Smooth muscle cell (in vitro differentiated cells): ENCODE measurements at regions not wholly inside any gene's neighbourhood (a gene's known extent, or its start where the extent isn't known, plus 50 kb on each side); places are given as distances from the start of the nearest gene placed in this dataset.
"Not testable (repeated sequence)": the region's sequence is repeated elsewhere in the genome, so short reads cannot be mapped to it uniquely, and the experiment has no call there.

Source experiments
- DNase-seq: peaks from one replicate; lab custom pipeline; 2025; ENCODE audit not compliant: unreplicated experiment; lab: John Stamatoyannopoulos, UW
- H2AFZ ChIP-seq: fragments of 200-600 bp; sonication (generic); 2 replicates; pipeline ENCODE4 v1.6.0; 2016; ENCODE audit warnings: antibody characterized with exemption, low read depth, mild to moderate bottlenecking
- H3F3A ChIP-seq: fragments of 200-600 bp; sonication (generic); 2 replicates; pipeline ENCODE4 v1.6.0; 2017; ENCODE audit warnings: antibody characterized with exemption, low read depth
- H3K27ac ChIP-seq: fragments of 200-600 bp; sonication (generic); 2 replicates; pipeline ENCODE4 v1.5.1; 2016; ENCODE audit warnings: low read depth, mild to moderate bottlenecking
- H3K27me3 ChIP-seq: fragments of 200-600 bp; sonication (generic); 2 replicates; pipeline ENCODE4 v1.6.1; 2016; ENCODE audit warnings: low read depth, mild to moderate bottlenecking
- H3K36me3 ChIP-seq: fragments of 200-600 bp; sonication (generic); 2 replicates; pipeline ENCODE4 v1.5.1; 2016; ENCODE audit warnings: low read depth
- H3K4me1 ChIP-seq: fragments of 200-600 bp; sonication (generic); 2 replicates; pipeline ENCODE4 v1.5.1; 2016; ENCODE audit warnings: low read depth
- H3K4me2 ChIP-seq: fragments of 200-600 bp; sonication (generic); 2 replicates; pipeline ENCODE4 v1.6.0; 2016; ENCODE audit warnings: mild to moderate bottlenecking
- H3K4me3 ChIP-seq: fragments of 200-600 bp; sonication (generic); 2 replicates; pipeline ENCODE4 v1.5.1; 2016; ENCODE audit warnings: mild to moderate bottlenecking
- H3K79me2 ChIP-seq: fragments of 200-600 bp; sonication (generic); 2 replicates; pipeline ENCODE4 v1.6.0; 2016; ENCODE audit warnings: low read depth, mild to moderate bottlenecking
- H3K9ac ChIP-seq: fragments of 200-600 bp; sonication (generic); 2 replicates; pipeline ENCODE4 v1.6.0; 2016; ENCODE audit warnings: low read depth
- H3K9me3 ChIP-seq: fragments of 200-600 bp; sonication (generic); replicated peaks from 2 replicates; pipeline ENCODE4 v1.5.1; 2016; ENCODE audit warnings: low read depth
- H4K20me1 ChIP-seq: fragments of 200-600 bp; sonication (generic); 2 replicates; pipeline ENCODE4 v1.6.0; 2016; ENCODE audit warnings: low read depth
- WGBS: methylation state at CpG from one replicate; pipeline ENCODE4 v1.1.7; 2016; ENCODE audit warnings: low lambda C conversion rate; 5-methylcytosine and 5-hydroxymethylcytosine counted together
- TF ChIP-seq, protein P1 (sequence below): fragments of 200-600 bp; sonication (generic); IDR thresholded peaks from 2 replicates; pipeline ENCODE4 v1.5.1; 2017; ENCODE audit warnings: borderline replicate concordance, mild to moderate bottlenecking, antibody characterized with exemption; ENCODE audit not compliant: insufficient read depth, poor library complexity, severe bottlenecking

DNA sequence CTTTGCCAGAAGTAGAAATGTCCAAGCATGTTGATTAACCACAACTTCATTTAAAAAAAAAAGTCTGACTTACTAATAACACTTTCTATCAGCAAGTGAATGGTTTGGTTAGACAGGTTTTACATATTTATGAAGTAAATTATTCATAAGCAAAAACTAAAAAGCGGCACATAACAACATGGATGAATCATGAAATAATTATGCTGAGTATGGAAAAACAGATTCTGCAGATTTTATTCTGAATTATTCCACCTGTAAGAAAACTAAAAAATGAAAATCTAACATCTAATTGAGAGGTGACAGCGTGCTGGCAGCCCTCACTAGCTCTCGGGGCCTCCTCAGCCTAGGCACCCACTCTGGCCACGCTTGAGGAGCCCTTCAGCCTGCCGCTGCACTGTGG, 173.5 kb downstream of the ADAM29 start:
- no peak overlapping the region for H2AFZ ChIP-seq
- no peaks in the 10 kb centered on the region for H3K27me3 ChIP-seq
- TF ChIP-seq, protein P1, sequence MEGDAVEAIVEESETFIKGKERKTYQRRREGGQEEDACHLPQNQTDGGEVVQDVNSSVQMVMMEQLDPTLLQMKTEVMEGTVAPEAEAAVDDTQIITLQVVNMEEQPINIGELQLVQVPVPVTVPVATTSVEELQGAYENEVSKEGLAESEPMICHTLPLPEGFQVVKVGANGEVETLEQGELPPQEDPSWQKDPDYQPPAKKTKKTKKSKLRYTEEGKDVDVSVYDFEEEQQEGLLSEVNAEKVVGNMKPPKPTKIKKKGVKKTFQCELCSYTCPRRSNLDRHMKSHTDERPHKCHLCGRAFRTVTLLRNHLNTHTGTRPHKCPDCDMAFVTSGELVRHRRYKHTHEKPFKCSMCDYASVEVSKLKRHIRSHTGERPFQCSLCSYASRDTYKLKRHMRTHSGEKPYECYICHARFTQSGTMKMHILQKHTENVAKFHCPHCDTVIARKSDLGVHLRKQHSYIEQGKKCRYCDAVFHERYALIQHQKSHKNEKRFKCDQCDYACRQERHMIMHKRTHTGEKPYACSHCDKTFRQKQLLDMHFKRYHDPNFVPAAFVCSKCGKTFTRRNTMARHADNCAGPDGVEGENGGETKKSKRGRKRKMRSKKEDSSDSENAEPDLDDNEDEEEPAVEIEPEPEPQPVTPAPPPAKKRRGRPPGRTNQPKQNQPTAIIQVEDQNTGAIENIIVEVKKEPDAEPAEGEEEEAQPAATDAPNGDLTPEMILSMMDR: no peak
- H4K20me1 ChIP-seq: no peaks in the 10 kb centered on the region
- no peaks in the 10 kb centered on the region for H3K4me1 ChIP-seq
- no peak overlapping the region for H3K4me2 ChIP-seq
- no peaks in the 10 kb centered on the region for H3K9me3 ChIP-seq
- H3K9ac ChIP-seq: no peak overlapping the region
- 84% methylated on average over 5 of the region's 5 CpGs for WGBS
- DNase-seq: no peak
- H3K27ac ChIP-seq: no peak overlapping the region
- H3F3A ChIP-seq: no peaks in the 10 kb centered on the region
- no peak overlapping the region for H3K4me3 ChIP-seq
- H3K36me3 ChIP-seq: no peaks in the 10 kb centered on the region
- H3K79me2 ChIP-seq: no peaks in the 10 kb centered on the region

DNA sequence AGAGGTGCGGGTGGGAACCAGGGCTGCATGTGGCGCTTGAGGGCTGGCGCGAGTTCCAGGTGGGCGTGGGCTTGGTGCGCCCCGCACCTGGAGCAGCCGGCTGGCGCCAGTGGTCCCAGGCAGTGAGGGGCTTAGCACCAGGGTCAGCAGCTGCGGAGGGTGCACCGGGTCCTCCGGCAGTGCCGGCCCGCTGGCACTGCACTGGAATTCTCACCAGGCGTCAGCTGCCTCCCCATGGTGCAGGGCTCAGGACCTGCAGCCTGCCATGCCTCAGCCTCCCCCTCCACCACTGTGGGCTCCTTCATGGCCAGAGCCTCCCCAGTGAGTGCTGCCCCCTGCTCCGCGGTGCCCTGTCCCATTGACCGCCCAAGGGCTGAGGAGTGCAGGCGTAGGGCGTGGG, 174.0 kb downstream of the ADAM29 start:
- H3F3A ChIP-seq: no peaks in the 10 kb centered on the region
- no peaks in the 10 kb centered on the region for H3K9me3 ChIP-seq
- no peaks in the 10 kb centered on the region for H3K27me3 ChIP-seq
- DNase-seq: no peak
- WGBS: 96% methylated on average over 19 of the region's 20 CpGs
- H3K79me2 ChIP-seq: no peaks in the 10 kb centered on the region
- H3K9ac ChIP-seq: no peak overlapping the region
- no peak overlapping the region for H3K4me3 ChIP-seq
- no peaks in the 10 kb centered on the region for H4K20me1 ChIP-seq
- no peaks in the 10 kb centered on the region for H3K36me3 ChIP-seq
- H3K4me2 ChIP-seq: no peak overlapping the region
- no peaks in the 10 kb centered on the region for H3K4me1 ChIP-seq
- H2AFZ ChIP-seq: no peak overlapping the region
- TF ChIP-seq, protein P1: no peak
- no peak overlapping the region for H3K27ac ChIP-seq

DNA sequence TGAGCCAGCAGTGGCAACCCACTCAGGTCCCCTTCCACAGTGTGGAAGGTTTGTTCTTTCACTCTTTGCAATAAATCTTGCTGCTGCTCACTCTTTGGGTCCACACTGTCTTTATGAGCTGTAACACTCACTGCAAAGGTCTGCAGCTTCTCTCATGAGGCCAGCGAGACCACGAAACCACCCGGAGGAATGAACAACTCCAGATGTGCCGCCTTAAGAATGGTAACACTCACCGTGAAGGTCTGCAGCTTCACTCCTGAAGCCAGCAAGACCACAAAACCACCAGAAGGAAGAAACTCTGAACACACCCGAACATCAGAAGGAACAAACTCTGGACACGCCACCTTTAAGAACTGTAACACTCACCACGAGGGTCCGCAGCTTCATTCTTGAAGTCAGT, 174.9 kb downstream of the ADAM29 start:
- H3F3A ChIP-seq, H3K9ac ChIP-seq, H4K20me1 ChIP-seq, DNase-seq, H3K36me3 ChIP-seq, H3K4me1 ChIP-seq, H3K79me2 ChIP-seq, H2AFZ ChIP-seq, H3K9me3 ChIP-seq, H3K4me3 ChIP-seq, H3K27me3 ChIP-seq, H3K4me2 ChIP-seq, H3K27ac ChIP-seq: not testable (repeated sequence)
- 93% methylated on average over 9 of the region's 9 CpGs for WGBS

DNA sequence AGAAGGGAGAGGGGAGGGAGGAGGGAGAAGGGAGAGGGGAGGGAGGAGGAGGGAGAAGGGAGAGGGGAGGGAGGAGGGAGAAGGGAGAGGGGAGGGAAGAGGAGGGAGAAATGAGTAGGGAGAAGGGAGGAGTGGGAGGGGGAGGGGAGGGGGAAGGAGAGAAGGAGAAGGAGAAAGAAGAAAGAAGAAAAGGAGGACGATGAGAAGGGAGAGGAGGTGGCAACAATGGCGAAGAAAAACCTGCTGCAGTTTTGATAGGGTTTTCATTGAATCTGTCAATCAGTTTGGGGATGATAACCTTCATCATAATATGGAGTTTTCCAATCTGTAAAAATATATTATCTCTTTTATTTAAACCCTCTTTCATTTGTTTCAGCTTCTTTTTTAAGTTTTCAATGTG, 185.2 kb downstream of the ADAM29 start:
- no peaks in the 10 kb centered on the region for H3K27me3 ChIP-seq
- H3K27ac ChIP-seq: no peak overlapping the region
- no peaks in the 10 kb centered on the region for H3K36me3 ChIP-seq
- no peaks in the 10 kb centered on the region for H4K20me1 ChIP-seq
- TF ChIP-seq, protein P1: no peak
- no peak overlapping the region for H3K4me3 ChIP-seq
- H3K9me3 ChIP-seq: no peaks in the 10 kb centered on the region
- no peaks in the 10 kb centered on the region for H3F3A ChIP-seq
- WGBS: 70% methylated on average over 2 of the region's 2 CpGs
- DNase-seq: no peak
- no peak overlapping the region for H3K9ac ChIP-seq
- no peak overlapping the region for H2AFZ ChIP-seq
- no peak overlapping the region for H3K4me2 ChIP-seq
- H3K79me2 ChIP-seq: no peaks in the 10 kb centered on the region
- no peaks in the 10 kb centered on the region for H3K4me1 ChIP-seq
